ENCODE measurements at regions not wholly inside any gene's neighbourhood (a gene's known extent, or its start where the extent isn't known, plus 50 kb on each side); places are given as distances from the start of the nearest gene placed in this dataset.

- no peak for DNase-seq
- H3K36me3 Mint-ChIP-seq (ENCODE audit: low read depth) = no peaks in the 10 kb centered on the region
- TF ChIP-seq CTCF (IDR thresholded peaks at IDR 0.05) = no peak
These were observed 321.6 kb downstream of the NDFIP2 start for GRCh38 chr13:79802389-79803085.

GRCh38 chr13:79799059-79799867 is 318.3 kb downstream of the NDFIP2 start:
- H3K9me3 Mint-ChIP-seq = no peaks in the 10 kb centered on the region
- peaks cover 27% of the 10 kb centered on the region for H3K4me1 Mint-ChIP-seq (ENCODE audit: low read depth)
- no peak overlapping the region for H3K4me3 Mint-ChIP-seq
- no peaks in the 10 kb centered on the region for H3K36me3 Mint-ChIP-seq (ENCODE audit: low read depth)
- no peak for DNase-seq
- TF ChIP-seq CTCF (IDR thresholded peaks at IDR 0.05) = no peak
- H3K27me3 Mint-ChIP-seq (ENCODE audit: insufficient read depth) = no peaks in the 10 kb centered on the region
- no peak overlapping the region for H3K27ac Mint-ChIP-seq

More at GRCh38 chr13:79802389-79803085, 321.6 kb downstream of the NDFIP2 start:
- peaks cover 15% of the 10 kb centered on the region for H3K4me1 Mint-ChIP-seq (ENCODE audit: low read depth)
- H3K27ac Mint-ChIP-seq = no peak overlapping the region
- no peaks in the 10 kb centered on the region; the same call in 1 of the 2 replicates for H3K27me3 Mint-ChIP-seq (ENCODE audit: insufficient read depth)
- H3K9me3 Mint-ChIP-seq = no peaks in the 10 kb centered on the region
- no peak overlapping the region for H3K4me3 Mint-ChIP-seq

- Mint-ChIP-seq H3K27me3 (ENCODE audit: insufficient read depth) (no peaks in the 10 kb centered on the region), H3K4me1 (ENCODE audit: low read depth) (peaks cover 27% of the 10 kb centered on the region), H3K27ac (no peak overlapping the region), H3K4me3 (no peak overlapping the region), H3K36me3 (ENCODE audit: low read depth) (no peaks in the 10 kb centered on the region), H3K9me3 (no peaks in the 10 kb centered on the region)
- no peak for TF ChIP-seq CTCF (IDR thresholded peaks at IDR 0.05)
- DNase-seq = no peak
These were observed 315.2 kb downstream of the NDFIP2 start for GRCh38 chr13:79796136-79796535.

- no peak for DNase-seq
- H3K36me3 Mint-ChIP-seq (ENCODE audit: low read depth) = peaks cover 7% of the 10 kb centered on the region
- peaks cover 27% of the 10 kb centered on the region for H3K4me1 Mint-ChIP-seq (ENCODE audit: low read depth)
- H3K27me3 Mint-ChIP-seq (ENCODE audit: insufficient read depth) = no peaks in the 10 kb centered on the region
- H3K27ac Mint-ChIP-seq = no peak overlapping the region
- H3K4me3 Mint-ChIP-seq = no peak overlapping the region
- H3K9me3 Mint-ChIP-seq = peaks cover under 1% of the 10 kb centered on the region
- TF ChIP-seq CTCF (IDR thresholded peaks at IDR 0.05) = no peak
These were observed 314.0 kb downstream of the NDFIP2 start for GRCh38 chr13:79794931-79795330.

GRCh38 chr13:79792716-79793115 is 311.8 kb downstream of the NDFIP2 start:
- TF ChIP-seq CTCF (IDR thresholded peaks at IDR 0.05) = no peak
- H3K4me1 Mint-ChIP-seq (ENCODE audit: low read depth) = peaks cover 14% of the 10 kb centered on the region
- H3K27ac Mint-ChIP-seq = no peak overlapping the region

More at GRCh38 chr13:79792716-79793115, 311.8 kb downstream of the NDFIP2 start:
- H3K9me3 Mint-ChIP-seq = peaks cover 16% of the 10 kb centered on the region
- no peak for DNase-seq
- peaks cover 1% of the 10 kb centered on the region; the same call in 1 of the 2 replicates for H3K27me3 Mint-ChIP-seq (ENCODE audit: insufficient read depth)
- H3K4me3 Mint-ChIP-seq = no peak overlapping the region
- H3K36me3 Mint-ChIP-seq (ENCODE audit: low read depth) = peaks cover 8% of the 10 kb centered on the region

Measured in HFFc6 (cell line).